ENCODE measurements at regions not wholly inside any gene's neighbourhood (a gene's known extent, or its start where the extent isn't known, plus 50 kb on each side); places are given as distances from the start of the nearest gene placed in this dataset.

- no peak for TF ChIP-seq CTCF (IDR thresholded peaks at IDR 0.05; ENCODE audit: low read depth, low read length, missing control alignments)
- DNase-seq (ENCODE audit: low read depth): no peak
- no peak overlapping the region for H3K4me3 ChIP-seq (ENCODE audit: low read depth, low read length)
- in situ Hi-C loops (cut with HindIII; ENCODE audit: low sequenced_read_pairs): no loop called here
These were observed 510.5 kb upstream of the CBLB start for GRCh38 chr3:106379251-106379750.

GRCh38 chr3:106380232-106380631 is 511.4 kb upstream of the CBLB start:
- H3K4me3 ChIP-seq (ENCODE audit: low read depth, low read length): no peak overlapping the region
- in situ Hi-C loops (cut with HindIII; ENCODE audit: low sequenced_read_pairs): no loop called here
- no peak for DNase-seq (ENCODE audit: low read depth)
- no peak for TF ChIP-seq CTCF (IDR thresholded peaks at IDR 0.05; ENCODE audit: low read depth, low read length, missing control alignments)

- H3K4me3 ChIP-seq (ENCODE audit: low read depth, low read length): no peak overlapping the region
- no peak for TF ChIP-seq CTCF (IDR thresholded peaks at IDR 0.05; ENCODE audit: low read depth, low read length, missing control alignments)
- in situ Hi-C loops (cut with HindIII; ENCODE audit: low sequenced_read_pairs): no loop called here
- DNase-seq (ENCODE audit: low read depth): no peak
These were observed 512.6 kb upstream of the CBLB start for GRCh38 chr3:106381286-106381938.

GRCh38 chr3:106381939-106382335 is 513.1 kb upstream of the CBLB start:
- in situ Hi-C loops (cut with HindIII; ENCODE audit: low sequenced_read_pairs): no loop called here
- DNase-seq (ENCODE audit: low read depth): peak; percentile 16
- no peak for TF ChIP-seq CTCF (IDR thresholded peaks at IDR 0.05; ENCODE audit: low read depth, low read length, missing control alignments)
- H3K4me3 ChIP-seq (ENCODE audit: low read depth, low read length): no peak overlapping the region

- in situ Hi-C loops (cut with HindIII; ENCODE audit: low sequenced_read_pairs): no loop called here
- H3K4me3 ChIP-seq (ENCODE audit: low read depth, low read length): no peak overlapping the region
- TF ChIP-seq CTCF (IDR thresholded peaks at IDR 0.05; ENCODE audit: low read depth, low read length, missing control alignments): no peak
- DNase-seq (ENCODE audit: low read depth): no peak
These were observed 517.2 kb upstream of the CBLB start for GRCh38 chr3:106386050-106386449.

GRCh38 chr3:106392915-106393314 is 524.1 kb upstream of the CBLB start:
- DNase-seq (ENCODE audit: low read depth): peak; percentile 13
- in situ Hi-C loops (cut with HindIII; ENCODE audit: low sequenced_read_pairs): loop anchor here (5.0 kb wide), 1 partner anchor 61 kb away; no protein-coding TSS in a partner anchor
- no peak for TF ChIP-seq CTCF (IDR thresholded peaks at IDR 0.05; ENCODE audit: low read depth, low read length, missing control alignments)
- H3K4me3 ChIP-seq (ENCODE audit: low read depth, low read length): no peak overlapping the region

All from astrocyte of the cerebellum (primary cell).